A549 (cell line): ENCODE measurements at regions not wholly inside any gene's neighbourhood (a gene's known extent, or its start where the extent isn't known, plus 50 kb on each side); places are given as distances from the start of the nearest gene placed in this dataset.

ENCODE experiments used
- CEBPB ChIP-seq, 2 experiments: fragments of >200 bp in 1 of 2; sonication (Bioruptor Twin) in 1 of 2; formaldehyde crosslinking in 1 of 2; IDR thresholded peaks; 2 replicates each; pipeline ENCODE4 v1.6.1; 2012 to 2016
- EP300 ChIP-seq, 2 experiments: fragments of >200 bp; sonication (Bioruptor Twin); formaldehyde crosslinking; IDR thresholded peaks; 2 replicates in 1 of 2; 3 replicates in 1 of 2; pipeline ENCODE4 v1.6.1; 2016 to 2017
- GATA3 ChIP-seq: IDR thresholded peaks from 2 replicates; pipeline ENCODE4 v1.6.1; 2012; ENCODE audit warnings: borderline replicate concordance
- MYC ChIP-seq: IDR thresholded peaks from 2 replicates; pipeline ENCODE4 v1.6.1; 2012; ENCODE audit warnings: mild to moderate bottlenecking, inconsistent platforms, low read length, improper control_type of control experiment, borderline replicate concordance
- POLR2A ChIP-seq: IDR thresholded peaks from 2 replicates; pipeline ENCODE4 v1.6.1; 2012; ENCODE audit warnings: mild to moderate bottlenecking, low read length
- RAD21 ChIP-seq, 2 experiments: fragments of >200 bp in 1 of 2; sonication (Bioruptor Twin) in 1 of 2; formaldehyde crosslinking in 1 of 2; IDR thresholded peaks in 1 of 2; conservative IDR thresholded peaks in 1 of 2; 2 replicates in 1 of 2; 3 replicates in 1 of 2; pipeline ENCODE4 v1.6.1; 2012 to 2018; ENCODE audit warnings: inconsistent platforms in 1 of 2
- RCOR1 ChIP-seq: fragments of 150-350 bp; IDR thresholded peaks from 2 replicates; pipeline ENCODE4 v1.6.1; 2014; ENCODE audit warnings: antibody characterized with exemption, low read length, low read depth
- RFX5 ChIP-seq: fragments of 450-650 bp; IDR thresholded peaks from 2 replicates; pipeline ENCODE4 v1.7.1; 2014; ENCODE audit warnings: antibody characterized with exemption, mild to moderate bottlenecking, moderate library complexity
- TF ChIP-seq, protein P1 (sequence below): fragments of 200-600 bp; sonication (generic); IDR thresholded peaks from 2 replicates; pipeline ENCODE4 v1.6.1; 2016; ENCODE audit warnings: antibody characterized with exemption, mild to moderate bottlenecking, moderate library complexity
- TF ChIP-seq, protein P2 (sequence below): fragments of >200 bp; sonication (Bioruptor Twin); formaldehyde crosslinking; IDR thresholded peaks from 3 replicates; pipeline ENCODE4 v1.5.1; 2016
- TF ChIP-seq, protein P3 (sequence below): fragments of 250-450 bp; sonication (Bioruptor Pico); IDR thresholded peaks from 2 replicates; pipeline ENCODE4 v1.5.0; 2020; ENCODE audit warnings: low read depth, mild to moderate bottlenecking, moderate library complexity

DNA sequence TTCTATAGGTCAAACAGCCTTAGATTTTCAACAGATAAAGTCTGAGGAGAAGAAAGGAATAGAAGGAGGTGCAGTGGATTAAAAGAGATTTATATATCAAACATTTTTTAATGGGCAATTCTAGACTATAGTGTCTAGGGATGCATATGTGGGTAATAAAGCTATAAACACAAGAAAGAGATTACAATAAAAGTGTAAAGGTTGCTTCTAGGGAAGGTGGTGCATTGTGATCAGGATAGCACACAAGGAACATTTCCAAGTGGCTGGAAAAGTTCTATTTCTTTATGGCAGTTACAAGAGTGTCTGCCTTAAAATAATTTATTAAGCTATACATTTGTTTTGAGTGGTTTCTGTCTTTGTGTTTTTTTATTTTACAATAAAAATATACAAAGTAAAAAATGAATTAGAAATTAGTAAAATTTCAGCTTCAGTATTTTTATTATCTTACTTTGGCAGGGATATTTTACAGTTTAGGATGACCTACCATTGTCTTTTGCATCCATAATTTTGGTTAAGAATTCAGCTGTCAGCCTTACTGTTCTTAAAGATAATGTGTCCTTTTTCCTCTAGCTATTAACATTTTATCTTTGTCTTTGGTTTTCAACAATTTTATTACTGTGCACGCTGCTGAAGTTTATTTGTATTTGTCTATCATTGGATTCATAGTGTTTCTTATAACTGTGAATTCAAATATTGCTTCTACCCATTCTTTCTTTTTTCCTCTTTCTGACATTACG lies 221.8 kb downstream of the LACC1 start:
- TF ChIP-seq EP300 (IDR thresholded peaks at IDR 0.05) (no peak), MYC (no peak), POLR2A (no peak), GATA3 (no peak), RAD21 (conservative IDR thresholded peaks at IDR 0.05 in 1 of 2, IDR thresholded peaks at IDR 0.05 in 1 of 2) (no peak), RFX5 (no peak), RCOR1 (no peak), CEBPB (IDR thresholded peaks at IDR 0.05) (no peak)
- TF ChIP-seq, protein P1, sequence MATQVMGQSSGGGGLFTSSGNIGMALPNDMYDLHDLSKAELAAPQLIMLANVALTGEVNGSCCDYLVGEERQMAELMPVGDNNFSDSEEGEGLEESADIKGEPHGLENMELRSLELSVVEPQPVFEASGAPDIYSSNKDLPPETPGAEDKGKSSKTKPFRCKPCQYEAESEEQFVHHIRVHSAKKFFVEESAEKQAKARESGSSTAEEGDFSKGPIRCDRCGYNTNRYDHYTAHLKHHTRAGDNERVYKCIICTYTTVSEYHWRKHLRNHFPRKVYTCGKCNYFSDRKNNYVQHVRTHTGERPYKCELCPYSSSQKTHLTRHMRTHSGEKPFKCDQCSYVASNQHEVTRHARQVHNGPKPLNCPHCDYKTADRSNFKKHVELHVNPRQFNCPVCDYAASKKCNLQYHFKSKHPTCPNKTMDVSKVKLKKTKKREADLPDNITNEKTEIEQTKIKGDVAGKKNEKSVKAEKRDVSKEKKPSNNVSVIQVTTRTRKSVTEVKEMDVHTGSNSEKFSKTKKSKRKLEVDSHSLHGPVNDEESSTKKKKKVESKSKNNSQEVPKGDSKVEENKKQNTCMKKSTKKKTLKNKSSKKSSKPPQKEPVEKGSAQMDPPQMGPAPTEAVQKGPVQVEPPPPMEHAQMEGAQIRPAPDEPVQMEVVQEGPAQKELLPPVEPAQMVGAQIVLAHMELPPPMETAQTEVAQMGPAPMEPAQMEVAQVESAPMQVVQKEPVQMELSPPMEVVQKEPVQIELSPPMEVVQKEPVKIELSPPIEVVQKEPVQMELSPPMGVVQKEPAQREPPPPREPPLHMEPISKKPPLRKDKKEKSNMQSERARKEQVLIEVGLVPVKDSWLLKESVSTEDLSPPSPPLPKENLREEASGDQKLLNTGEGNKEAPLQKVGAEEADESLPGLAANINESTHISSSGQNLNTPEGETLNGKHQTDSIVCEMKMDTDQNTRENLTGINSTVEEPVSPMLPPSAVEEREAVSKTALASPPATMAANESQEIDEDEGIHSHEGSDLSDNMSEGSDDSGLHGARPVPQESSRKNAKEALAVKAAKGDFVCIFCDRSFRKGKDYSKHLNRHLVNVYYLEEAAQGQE = no peak
- TF ChIP-seq, protein P2, sequence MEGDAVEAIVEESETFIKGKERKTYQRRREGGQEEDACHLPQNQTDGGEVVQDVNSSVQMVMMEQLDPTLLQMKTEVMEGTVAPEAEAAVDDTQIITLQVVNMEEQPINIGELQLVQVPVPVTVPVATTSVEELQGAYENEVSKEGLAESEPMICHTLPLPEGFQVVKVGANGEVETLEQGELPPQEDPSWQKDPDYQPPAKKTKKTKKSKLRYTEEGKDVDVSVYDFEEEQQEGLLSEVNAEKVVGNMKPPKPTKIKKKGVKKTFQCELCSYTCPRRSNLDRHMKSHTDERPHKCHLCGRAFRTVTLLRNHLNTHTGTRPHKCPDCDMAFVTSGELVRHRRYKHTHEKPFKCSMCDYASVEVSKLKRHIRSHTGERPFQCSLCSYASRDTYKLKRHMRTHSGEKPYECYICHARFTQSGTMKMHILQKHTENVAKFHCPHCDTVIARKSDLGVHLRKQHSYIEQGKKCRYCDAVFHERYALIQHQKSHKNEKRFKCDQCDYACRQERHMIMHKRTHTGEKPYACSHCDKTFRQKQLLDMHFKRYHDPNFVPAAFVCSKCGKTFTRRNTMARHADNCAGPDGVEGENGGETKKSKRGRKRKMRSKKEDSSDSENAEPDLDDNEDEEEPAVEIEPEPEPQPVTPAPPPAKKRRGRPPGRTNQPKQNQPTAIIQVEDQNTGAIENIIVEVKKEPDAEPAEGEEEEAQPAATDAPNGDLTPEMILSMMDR = no peak
- TF ChIP-seq, protein P3, sequence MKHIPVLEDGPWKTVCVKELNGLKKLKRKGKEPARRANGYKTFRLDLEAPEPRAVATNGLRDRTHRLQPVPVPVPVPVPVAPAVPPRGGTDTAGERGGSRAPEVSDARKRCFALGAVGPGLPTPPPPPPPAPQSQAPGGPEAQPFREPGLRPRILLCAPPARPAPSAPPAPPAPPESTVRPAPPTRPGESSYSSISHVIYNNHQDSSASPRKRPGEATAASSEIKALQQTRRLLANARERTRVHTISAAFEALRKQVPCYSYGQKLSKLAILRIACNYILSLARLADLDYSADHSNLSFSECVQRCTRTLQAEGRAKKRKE (CRISPR knock-in tag) = no peak
